ENCODE measurements at regions not wholly inside any gene's neighbourhood (a gene's known extent, or its start where the extent isn't known, plus 50 kb on each side); places are given as distances from the start of the nearest gene placed in this dataset.

DNA sequence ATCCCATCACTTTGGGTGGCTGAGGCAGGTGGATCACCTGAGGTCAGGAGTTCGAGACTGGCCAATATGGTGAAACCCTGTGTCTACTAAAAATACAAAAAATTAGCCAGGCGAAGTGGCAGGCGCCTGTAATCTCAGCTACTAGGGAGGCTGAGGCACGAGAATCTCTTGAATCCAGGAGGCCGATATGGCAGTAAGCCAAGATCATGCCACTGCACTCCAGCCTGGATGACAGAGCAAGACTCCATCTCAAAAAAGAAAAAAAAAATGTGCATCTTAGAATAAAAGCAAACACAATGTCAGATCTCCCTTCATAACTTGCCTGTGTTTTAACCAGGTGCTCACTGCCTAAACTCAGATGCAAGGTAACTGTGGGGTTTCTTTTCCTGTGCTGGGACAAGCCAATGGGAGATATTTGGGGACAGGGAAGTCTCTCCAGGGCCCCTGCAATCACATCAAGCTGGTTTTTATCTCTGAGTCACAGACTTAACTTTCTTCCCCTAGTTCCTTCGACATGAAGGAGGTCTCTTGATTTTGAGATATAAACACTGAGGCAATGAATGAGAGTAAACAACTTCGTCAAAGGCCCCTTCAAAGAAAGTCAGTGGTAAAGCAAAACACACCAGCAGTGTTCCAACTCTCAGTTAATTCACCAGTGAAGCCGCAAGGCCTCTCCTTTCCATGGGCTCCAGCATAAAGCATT, 99.1 kb downstream of the SNX18 start:
- H3K4me1 ChIP-seq (ENCODE audit: low read depth), result no peaks in the 10 kb centered on the region
- no peak overlapping the region for H3K4me3 ChIP-seq
- DNase-seq (ENCODE audit: low read depth in 1 of 2, low spot score in 1 of 2), result no peak
- H3K9me3 ChIP-seq (ENCODE audit: low read depth), result no peaks in the 10 kb centered on the region
- H3K36me3 ChIP-seq, result no peaks in the 10 kb centered on the region
- no peaks in the 10 kb centered on the region for H3K27me3 ChIP-seq
- TF ChIP-seq, protein P1, sequence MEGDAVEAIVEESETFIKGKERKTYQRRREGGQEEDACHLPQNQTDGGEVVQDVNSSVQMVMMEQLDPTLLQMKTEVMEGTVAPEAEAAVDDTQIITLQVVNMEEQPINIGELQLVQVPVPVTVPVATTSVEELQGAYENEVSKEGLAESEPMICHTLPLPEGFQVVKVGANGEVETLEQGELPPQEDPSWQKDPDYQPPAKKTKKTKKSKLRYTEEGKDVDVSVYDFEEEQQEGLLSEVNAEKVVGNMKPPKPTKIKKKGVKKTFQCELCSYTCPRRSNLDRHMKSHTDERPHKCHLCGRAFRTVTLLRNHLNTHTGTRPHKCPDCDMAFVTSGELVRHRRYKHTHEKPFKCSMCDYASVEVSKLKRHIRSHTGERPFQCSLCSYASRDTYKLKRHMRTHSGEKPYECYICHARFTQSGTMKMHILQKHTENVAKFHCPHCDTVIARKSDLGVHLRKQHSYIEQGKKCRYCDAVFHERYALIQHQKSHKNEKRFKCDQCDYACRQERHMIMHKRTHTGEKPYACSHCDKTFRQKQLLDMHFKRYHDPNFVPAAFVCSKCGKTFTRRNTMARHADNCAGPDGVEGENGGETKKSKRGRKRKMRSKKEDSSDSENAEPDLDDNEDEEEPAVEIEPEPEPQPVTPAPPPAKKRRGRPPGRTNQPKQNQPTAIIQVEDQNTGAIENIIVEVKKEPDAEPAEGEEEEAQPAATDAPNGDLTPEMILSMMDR (IDR thresholded peaks at IDR 0.05; ENCODE audit: low read depth, low read length), result no peak
- no peak overlapping the region for H3K27ac ChIP-seq

- TF ChIP-seq, protein P1 (IDR thresholded peaks at IDR 0.05; ENCODE audit: low read depth, low read length), result no peak
- H3K4me3 ChIP-seq, result no peak overlapping the region
- H3K27ac ChIP-seq, result no peak overlapping the region
- no peaks in the 10 kb centered on the region for H3K4me1 ChIP-seq (ENCODE audit: low read depth)
- no peaks in the 10 kb centered on the region for H3K27me3 ChIP-seq
- no peaks in the 10 kb centered on the region for H3K9me3 ChIP-seq (ENCODE audit: low read depth)
- H3K36me3 ChIP-seq, result no peaks in the 10 kb centered on the region
- DNase-seq (ENCODE audit: low read depth in 1 of 2, low spot score in 1 of 2), result peak in 1 of 2 donors; percentile 90
These were observed 98.5 kb downstream of the SNX18 start for GRCh38 chr5:54616031-54616430.

DNA sequence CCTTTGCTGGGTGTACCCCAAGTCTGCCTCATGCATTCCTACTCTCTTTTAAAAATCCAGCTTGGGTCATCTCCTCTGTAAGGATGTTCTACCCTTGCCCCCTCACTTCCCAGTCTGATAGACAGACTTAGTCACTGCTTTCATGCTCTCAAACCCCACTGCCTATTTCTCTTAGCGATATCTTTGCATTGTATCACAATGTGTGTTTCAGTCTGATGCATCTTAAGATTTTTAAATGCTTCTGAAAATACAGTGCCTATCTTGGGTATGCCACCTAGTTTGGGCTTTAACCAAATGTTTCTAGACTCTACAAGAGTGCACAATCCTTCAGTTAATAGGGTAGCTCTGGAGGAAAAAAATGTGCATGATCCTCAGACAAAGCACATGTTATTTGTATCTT, 97.8 kb downstream of the SNX18 start:
- H3K4me1 ChIP-seq (ENCODE audit: low read depth), result no peaks in the 10 kb centered on the region
- H3K36me3 ChIP-seq, result no peaks in the 10 kb centered on the region
- H3K4me3 ChIP-seq, result no peak overlapping the region
- no peaks in the 10 kb centered on the region for H3K9me3 ChIP-seq (ENCODE audit: low read depth)
- TF ChIP-seq, protein P1 (IDR thresholded peaks at IDR 0.05; ENCODE audit: low read depth, low read length), result no peak
- no peak for DNase-seq (ENCODE audit: low read depth in 1 of 2, low spot score in 1 of 2)
- no peaks in the 10 kb centered on the region for H3K27me3 ChIP-seq
- H3K27ac ChIP-seq, result no peak overlapping the region

DNA sequence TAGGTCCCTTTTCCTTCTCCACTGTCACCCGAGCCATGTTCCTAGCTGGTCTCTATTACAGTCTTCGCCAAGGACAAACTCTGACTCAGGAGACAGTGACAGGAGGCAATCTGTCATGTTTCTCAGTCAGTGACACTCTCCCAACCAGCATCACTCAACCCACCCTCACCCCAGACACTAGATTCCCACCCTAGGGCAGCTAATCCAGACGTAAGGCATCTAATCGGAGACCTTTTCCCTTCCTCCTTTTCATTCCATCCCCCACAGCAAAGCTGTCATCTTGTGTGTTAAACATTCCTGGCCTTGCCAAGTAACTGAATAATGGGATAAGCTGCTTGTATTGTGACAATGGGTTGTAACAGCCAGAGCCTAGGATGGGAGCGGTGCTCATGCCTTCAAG, 95.2 kb downstream of the SNX18 start:
- Histone ChIP-seq H3K4me1 (ENCODE audit: low read depth) (no peaks in the 10 kb centered on the region), H3K27ac (no peak overlapping the region), H3K9me3 (ENCODE audit: low read depth) (no peaks in the 10 kb centered on the region), H3K36me3 (no peaks in the 10 kb centered on the region), H3K4me3 (no peak overlapping the region), H3K27me3 (no peaks in the 10 kb centered on the region)
- TF ChIP-seq, protein P1 (IDR thresholded peaks at IDR 0.05; ENCODE audit: low read depth, low read length), result no peak
- no peak for DNase-seq (ENCODE audit: low read depth in 1 of 2, low spot score in 1 of 2)

- H3K4me3 ChIP-seq, result no peak overlapping the region
- H3K27me3 ChIP-seq, result no peaks in the 10 kb centered on the region
- H3K9me3 ChIP-seq (ENCODE audit: low read depth), result no peaks in the 10 kb centered on the region
- no peaks in the 10 kb centered on the region for H3K36me3 ChIP-seq
- TF ChIP-seq, protein P1 (IDR thresholded peaks at IDR 0.05; ENCODE audit: low read depth, low read length), result no peak
- H3K27ac ChIP-seq, result no peak overlapping the region
- peak in 1 of 2 donors; percentile 24 for DNase-seq (ENCODE audit: low read depth in 1 of 2, low spot score in 1 of 2)
- H3K4me1 ChIP-seq (ENCODE audit: low read depth), result no peaks in the 10 kb centered on the region
These were observed 93.9 kb downstream of the SNX18 start for GRCh38 chr5:54611290-54611951.

Data from cardiac muscle cell (in vitro differentiated cells and primary cell).